ENCODE measurements at regions not wholly inside any gene's neighbourhood (a gene's known extent, or its start where the extent isn't known, plus 50 kb on each side); places are given as distances from the start of the nearest gene placed in this dataset.
"Not testable (repeated sequence)": the region's sequence is repeated elsewhere in the genome, so short reads cannot be mapped to it uniquely, and the experiment has no call there.

DNA sequence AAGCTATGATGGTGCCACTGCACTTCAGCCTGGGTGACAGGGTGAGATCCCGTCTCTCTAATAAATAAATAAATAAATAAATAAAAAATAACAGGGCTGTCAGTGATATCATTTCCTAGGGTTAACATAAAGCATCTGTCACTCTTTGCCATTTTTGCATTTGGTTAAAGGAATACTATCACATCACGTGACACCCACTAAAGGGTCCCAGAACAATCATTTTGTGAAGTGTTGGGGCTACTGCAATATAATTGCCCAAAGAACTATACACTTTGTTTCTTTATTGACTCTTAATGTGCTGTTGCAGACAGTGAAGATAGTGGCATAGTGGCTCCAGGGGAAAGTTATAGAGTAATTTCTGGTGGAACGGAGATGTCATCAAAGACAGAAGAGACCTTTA lies 176.5 kb upstream of the MMS22L start:
- DNase-seq: no peak

DNA sequence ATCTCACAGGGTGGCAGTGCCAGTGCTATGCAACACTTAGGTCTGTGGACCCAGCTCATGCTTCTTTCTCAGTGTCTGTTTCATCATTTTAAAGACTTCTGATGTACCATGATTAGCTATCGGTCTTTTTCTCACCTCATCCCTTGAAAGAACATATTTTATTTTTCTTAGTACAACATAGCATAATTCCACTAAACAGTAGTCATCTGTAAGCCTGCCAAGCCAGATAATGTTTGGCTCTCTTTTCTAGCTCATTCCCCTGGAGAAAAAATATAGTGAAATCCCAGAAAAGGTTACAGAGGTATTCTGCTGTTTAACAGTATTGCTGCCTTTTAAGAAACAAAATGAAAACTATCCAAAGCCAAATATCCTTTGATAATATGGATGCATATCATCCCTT lies 177.0 kb upstream of the MMS22L start:
- no peak for DNase-seq

DNA sequence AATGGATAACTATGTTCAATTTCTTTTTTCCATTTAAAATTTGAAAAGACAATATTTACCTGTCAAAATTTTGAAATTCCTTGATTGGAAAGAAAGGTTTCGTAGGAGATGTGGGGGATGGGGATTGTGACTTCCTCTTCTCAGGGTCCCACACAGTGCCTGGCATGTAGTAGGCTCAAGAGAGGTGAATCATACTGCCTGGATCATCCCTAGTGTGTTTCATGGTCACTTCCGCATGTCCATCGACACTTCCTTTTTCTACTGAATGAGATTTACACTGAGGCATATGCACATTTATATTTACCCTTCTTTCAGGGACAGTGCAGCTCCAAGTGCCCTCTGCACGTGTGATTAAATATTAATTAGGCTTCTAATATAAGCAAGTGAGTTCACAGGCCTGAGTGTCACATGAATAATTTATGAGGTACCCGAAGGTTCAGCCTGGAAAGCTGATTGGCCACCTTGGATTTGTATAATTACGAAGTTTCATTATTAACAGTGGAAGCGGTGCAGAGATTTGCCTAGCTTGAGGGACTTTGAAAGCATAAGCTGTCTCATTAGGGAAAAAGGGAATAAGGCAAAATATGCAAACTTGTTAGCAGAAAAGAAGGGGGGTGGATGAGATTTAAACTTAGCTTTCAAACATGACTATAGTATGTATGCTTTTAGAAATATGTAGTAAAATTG lies 177.5 kb upstream of the MMS22L start:
- DNase-seq: no peak

DNA sequence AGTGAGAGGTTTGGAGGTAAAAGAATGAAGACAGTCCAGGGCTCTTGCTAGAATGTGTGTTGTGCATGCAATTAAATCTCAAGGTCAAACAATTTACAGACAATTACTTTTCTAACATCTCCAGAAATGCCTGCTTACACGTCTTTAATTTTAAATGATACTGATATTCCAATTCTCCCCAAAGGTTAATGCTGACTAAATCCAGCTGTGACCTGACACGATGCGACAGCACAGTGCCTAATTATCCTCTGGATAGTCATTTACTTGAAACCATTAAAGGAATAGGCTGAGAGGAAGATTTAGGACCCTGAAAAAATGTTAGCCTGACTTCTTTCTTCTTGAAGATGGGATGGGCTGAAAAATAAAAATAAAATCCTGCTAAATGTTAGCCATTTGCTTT lies 178.2 kb upstream of the MMS22L start:
- no peak for DNase-seq

DNA sequence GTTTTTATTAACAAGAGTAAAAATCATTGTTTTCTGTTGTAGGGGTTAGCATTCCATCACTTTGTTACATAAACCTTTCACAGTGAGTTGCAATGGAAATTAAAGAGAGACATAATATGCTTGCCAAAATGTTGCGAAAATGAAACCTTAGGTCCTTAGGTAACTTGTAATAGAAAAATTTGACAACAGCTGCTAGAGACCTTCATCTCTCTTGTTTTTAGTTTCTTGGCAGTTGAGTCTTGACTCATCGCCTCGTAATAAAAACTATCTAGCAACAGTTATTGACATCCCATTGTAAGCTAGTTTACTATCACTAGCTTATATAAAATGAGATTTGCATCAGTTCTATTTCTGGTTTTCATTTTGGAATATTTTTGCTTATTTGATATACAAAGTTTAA lies 179.0 kb upstream of the MMS22L start:
- no peak for DNase-seq

DNA sequence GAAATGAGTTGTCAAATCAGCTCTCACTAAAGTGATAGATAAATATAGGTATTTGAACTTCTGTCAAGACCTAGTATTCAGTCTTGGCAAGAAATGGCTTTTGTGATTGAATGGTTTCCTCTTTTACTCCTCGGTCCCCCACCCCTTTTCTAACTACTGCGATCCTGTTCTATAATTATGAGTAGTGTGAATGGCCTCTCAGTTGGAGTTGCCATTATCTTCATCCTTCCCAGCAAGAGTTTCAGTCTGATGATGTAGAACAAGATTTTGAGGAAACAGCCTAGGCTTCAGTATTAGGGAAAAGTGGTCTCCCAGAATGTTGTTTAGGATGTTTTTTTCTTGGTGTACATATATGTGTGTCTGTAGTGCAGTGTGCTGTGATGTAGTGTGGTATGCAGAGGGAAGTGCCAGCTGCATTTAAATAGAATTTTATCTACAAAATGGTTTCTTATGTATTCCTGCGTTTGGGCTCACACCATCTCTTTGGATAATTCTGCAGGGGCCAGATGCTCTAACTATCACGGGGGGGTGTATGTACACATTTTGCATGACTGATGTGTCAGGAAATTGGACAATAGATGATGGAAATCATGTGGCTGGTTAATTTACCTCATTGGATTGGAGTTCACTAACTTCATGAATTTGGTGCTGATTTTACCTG lies 180.1 kb upstream of the MMS22L start:
- DNase-seq: no peak

DNA sequence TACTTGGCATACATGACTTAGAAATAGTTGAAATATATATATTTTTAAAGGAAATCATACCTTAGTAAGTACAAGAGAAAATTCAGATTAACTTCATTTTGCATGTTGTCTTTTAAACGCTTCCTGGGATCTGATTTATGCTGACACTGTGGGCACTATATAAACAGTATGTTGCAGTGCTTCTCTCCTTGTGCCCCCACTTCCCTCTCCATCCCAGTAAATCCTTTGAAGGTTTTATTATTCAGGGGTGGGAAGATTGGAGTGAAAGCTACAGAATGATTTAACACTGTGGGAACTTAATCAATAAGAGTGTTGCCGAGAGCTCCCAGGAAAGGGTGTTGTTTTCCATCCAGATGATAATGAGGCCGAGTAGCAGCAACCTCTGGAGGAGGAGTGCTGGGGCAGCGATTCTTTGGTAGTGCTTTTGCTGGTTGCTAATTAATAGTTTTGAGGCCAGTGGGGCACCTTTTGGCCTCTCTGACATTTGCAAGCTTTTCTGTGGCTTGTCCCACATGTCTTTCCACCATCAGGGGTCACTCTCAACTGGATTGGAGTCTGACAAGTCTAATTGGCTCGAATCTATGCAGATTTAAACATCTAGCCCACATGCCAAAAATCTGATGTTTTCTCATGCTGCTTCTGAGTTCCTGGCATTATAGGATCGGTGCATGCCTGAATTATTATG lies 183.0 kb upstream of the MMS22L start:
- DNase-seq: no peak

DNA sequence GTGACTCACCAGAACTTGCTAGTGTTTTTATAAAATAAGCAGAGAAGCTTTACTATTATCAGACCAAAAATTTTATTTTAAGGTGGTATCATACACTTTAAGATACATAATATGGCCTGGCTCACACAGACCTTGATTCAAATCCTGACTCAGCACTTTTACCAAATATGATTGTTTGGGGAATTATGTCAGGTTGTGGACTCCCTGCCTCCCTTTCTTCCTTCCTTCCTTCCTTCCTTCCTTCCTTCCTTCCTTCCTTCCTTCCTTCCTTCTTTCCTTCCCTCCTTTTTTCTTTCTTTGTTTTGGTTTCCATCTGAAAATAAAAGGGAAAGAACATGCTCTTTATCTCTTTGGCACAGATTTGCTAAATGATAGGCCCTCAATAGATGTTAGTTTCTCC lies 186.0 kb upstream of the MMS22L start:
- no peak for DNase-seq

DNA sequence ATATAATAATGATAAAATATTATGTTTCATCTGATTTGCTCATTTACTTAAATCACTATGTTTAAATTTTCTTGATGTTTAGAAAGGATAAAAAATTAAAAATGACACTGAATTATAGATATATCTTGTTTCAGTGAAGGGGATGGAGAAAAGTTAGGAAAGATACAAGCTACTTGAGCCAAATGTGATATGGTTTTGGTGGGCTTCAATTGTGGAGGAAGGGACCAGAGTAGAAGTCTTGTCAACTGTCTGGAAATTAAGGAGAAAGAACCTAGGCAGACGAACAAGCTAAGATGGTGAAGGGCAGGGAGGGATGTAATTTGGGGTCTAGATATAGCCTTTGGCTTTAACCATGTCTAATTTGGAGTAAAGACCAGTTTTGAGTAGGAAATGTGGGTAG lies 186.4 kb upstream of the MMS22L start:
- no peak for DNase-seq

DNA sequence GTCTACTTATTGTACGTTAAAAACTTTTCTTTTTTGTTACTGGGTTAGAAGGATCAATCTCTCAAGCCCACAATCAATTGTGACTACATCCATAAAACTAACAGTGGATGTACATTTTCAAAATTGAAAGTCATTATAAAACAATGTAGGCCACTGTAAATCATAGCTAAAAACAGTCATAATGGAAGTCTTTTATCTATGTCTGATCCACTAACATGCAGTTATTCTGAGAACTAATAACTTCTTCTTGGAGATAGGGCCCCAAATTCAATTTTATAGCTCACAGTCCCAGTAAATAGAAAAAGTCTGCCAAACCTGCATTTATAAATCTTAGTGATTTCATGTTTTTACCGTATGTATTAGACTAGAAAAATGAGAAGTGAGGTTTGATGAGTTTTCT lies 187.3 kb upstream of the MMS22L start:
- no peak for DNase-seq

DNA sequence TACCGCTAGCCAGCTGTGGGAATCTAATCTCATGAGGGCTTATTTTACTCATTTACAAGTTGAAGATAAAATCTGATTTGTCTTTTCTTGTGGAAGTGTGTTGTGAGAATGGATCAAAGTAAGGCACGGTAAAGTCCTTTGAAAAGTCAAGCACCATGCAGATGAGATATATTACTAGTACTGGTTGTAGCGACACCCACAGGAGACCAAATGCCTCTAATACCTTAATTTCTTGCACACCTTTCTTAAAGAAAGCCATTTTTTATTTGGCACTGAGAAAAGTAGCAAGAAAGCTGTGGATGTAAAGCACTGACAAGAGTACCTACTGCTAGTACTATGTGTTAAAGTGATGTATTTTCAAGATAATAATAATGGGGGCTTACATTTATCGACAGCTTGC lies 191.0 kb upstream of the MMS22L start:
- no peak for DNase-seq

DNA sequence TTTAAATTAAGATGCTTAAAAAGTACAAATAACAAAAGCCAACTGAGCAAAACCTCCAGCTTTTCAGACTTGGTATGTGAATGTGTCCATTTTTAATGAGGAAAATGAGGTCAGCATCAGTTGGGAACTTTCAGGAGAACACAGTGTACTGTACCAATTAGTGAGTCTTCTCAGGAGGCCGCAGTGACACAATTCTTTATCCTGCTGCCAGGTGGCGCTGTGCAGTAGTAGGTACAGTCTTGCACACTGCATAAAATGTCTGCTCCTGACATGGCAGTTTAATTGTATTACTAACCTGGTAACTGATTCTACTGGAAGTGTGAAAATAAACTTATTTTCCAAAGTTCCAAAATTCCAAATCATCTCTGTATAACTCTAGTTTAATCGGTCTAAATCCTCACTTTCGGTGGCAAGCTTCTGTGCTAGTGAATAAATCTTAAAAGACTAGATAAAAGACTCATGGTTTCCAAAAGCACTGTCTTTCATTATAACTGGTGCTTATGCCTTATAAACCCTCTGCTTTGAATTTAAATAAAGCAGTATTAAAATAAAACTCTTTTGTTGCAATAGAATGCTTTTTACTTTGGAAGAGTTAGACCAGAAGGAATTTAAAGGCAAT lies 214.8 kb upstream of the MMS22L start:
- DNase-seq: peak; percentile 68

DNA sequence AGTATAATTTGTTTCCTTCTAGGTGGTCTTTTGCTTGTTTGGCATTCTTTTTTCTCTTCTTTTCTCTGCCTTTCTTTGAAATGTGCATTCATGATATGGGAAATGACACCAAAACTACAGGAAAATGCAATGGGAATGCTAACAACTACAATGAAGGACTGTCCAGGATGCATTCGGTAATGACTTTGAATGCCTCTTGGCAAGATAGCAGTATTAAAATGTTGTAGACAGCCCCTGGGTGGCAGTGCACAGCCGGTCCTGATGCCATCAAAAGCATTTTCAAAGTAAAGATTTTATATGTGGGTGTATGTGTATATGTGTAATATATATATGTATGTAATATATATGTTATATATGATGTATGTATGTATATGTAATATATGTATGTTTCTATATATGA lies 218.8 kb upstream of the MMS22L start:
- no peak for DNase-seq

DNA sequence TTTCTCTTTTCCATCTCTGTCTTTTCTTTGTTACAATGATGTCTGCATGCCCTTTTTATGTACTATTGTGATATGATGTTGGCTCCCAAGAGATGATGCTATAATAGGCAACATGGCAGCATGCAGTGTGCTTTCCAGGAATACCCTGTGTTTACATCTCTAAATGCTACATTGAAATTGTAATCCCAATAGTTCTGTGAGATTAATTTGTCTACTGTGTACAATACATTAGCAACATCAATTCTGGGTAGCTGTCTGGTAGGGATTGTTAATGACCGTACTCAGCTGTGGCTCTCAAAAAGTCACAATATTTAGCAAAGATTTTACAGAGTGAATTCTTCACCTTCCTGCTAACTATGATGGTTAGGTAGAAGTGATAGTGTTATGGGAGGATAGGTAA lies 225.6 kb upstream of the MMS22L start:
- no peak for DNase-seq

DNA sequence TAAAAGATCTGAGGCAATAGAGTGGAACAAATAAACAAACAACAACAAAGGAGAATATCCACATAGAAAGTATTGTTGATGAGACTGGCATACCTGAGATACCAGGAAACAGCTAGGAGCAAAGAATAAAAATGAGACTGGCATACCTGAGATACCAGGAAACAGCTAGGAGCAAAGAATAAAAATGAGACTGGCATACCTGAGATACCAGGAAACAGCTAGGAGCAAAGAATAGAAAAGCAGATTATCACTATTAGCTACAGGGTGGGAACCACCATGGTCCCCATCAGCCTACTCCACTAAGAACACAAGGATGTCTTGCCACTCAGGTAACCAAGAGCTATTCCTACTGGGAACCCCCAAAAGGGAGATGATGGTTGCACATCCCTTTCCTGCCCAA lies 230.2 kb upstream of the MMS22L start:
- DNase-seq: not testable (repeated sequence)

DNA sequence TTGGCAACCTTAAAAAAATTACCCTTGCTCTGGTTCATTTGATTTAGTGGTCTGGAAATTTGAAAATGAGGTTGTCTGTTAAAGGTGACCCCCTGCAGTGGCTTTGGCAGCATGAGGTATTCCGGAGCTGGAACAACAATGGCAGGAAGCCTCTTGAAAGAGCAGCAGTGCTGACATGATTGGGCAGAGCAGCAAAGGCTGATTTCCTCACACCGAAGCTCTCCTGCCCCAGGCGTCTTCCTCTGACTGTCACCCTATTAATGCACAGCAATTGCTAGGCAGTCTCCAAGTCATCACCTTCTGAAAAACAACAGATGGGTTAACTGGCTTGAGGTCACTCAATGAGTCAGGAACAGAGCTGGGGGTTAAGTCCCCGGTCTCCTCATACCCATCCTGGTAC lies 241.8 kb upstream of the MMS22L start:
- no peak for DNase-seq

DNA sequence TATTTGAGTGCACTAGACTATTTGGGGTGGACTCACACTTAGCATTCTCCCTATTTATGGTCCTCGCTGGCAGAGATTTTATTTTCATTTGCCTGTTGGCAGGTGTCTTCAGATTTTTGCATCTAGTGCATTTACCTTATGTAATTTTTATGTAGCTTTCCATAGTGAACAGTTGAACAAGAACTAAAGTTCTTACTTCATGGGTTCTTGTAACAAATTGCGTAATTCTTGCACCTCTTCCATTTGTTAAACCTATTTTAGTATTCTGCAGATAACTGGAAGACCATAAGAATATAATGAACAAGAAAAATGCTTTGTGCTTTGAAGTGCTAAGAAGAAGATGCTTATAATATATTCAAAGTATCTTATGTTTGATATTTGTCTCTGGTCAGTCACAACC lies 252.8 kb upstream of the MMS22L start:
- DNase-seq: no peak

DNA sequence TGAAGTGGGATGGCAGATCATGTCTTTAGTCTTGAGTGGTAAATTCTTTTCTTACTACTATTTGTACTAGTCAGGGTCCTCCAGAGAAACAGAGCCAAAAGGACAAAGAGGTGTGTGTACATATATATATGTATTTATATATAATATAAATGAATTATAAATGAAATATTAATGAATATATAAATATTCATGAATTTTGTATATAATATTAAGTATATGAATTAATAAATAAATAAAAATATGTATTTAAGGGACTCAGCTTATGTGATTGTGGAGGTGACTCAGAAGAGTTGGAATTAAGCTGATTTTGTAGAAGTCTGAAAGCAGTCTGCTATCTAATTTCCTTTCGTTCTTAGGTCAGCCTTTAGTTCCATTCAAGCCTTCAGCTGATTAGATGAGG lies 265.3 kb upstream of the MMS22L start:
- DNase-seq: no peak

DNA sequence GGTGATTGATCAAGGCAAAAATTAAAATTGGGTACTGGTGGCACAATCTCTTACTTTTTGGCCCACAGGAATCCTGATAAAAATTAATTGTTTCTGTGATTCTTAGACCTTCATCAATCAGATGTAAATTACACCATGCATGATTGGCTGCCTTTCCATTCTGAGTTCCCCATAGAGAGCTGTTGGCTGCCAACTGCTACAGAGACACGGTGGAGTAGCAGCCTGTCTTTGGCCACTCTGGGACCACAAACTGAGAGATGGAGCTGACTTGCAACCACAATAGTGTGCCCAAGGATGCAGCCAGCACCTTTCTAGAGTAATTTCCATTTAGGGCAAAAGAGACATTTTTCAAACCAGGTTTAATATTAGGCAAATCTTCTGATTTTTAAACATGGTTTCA lies 274.3 kb upstream of the MMS22L start:
- no peak for DNase-seq

DNA sequence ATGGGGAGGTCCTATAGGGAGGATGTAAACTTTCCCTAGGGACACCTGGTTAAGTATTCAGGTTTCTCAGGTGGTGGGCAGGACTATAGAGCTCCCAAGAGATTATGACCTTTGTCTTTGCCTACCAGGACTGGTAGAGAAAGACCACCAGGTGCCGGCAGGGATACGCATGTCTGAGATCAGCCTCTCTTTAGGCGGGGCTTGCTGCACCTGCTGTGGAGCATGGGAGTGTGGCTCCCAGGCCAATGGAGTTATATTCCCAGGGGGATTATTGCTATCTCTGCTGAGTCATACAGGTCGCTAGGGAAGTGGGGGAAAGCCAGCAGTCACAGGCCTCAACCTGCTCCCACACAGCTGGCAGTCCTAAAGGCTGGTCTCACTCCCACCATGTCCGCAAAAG lies 280.5 kb upstream of the MMS22L start:
- DNase-seq: no peak

DNA sequence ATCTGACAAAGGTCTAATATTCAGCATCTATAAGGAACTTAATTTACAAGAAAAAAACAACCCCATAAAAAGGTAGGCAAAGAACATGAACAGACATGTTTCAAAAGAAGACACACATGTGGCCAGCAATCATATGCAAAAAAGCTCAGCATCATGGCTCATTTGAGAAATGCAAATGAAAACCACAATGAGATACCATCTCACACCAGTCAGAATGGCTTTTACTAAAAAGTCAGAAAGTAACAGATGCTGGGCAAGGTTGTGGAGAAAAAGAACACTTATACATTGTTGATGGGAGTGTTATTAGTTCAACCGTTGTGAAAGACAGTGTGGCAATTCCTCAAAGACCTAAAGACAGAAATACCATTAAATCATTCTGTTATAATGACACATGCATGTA lies 289.9 kb upstream of the MMS22L start:
- DNase-seq: no peak

DNA sequence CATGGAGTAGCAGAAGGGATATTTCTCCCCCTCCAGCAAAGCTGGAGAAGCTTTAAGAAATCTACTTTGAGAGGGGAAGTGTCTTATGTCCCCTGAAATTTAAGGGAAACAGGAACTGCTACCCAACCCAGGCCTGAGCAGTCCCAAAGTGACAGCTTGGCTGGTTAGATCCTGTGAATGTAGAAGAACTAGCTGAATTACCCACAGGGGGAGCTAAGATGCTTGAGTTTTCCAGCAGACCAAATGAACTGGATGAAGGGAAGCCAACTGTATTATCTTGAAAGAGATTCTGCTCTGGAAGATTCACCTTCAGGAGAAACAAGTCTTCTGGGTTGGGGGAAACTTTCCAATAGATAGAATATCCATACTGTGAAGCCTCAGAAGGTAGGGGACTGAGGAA lies 303.3 kb upstream of the MMS22L start:
- no peak for DNase-seq

DNA sequence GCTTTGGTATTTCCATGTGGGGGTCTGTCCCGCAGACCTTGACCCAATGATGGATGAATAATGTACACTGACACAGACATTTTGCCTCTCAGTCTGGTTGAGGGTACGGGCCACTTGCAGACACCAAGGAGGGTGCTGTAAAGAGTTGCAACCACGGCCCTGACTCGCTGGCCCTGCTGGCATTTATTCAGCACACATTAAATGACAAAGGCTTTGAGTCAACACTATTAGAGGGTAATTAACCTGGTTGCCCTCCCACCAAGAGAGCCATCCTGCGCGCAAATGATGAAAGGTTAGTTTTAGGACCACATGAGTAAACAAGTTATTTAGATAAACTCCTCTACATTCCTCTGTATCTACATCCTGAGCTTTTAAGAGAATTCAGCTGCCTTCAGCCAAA lies 308.9 kb upstream of the MMS22L start:
- DNase-seq: no peak

DNA sequence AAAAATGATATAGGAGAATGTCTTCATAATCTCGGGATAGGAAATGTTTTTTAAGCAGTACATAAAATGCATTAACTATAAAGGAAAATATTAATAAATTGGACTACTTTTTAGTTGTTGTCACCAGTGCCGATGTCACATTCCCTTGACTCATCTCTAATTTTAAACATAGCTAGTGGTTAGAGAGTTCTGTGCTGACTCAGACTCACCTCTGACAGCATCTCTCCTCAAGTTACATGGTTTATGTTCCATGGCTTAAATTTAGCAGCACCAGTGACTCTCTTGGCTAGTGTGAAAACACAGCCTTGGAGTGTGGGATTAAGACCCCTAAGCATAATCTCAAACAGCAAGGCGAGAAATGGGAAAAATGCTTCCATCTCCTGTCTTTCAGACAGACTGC lies 311.8 kb upstream of the MMS22L start:
- DNase-seq: no peak

Data from activated CD8-positive, alpha-beta memory T cell treated with anti-CD3 and anti-CD28 coated beads for 24 hours (primary cell).